GM18519 (cell line): ENCODE measurements at regions not wholly inside any gene's neighbourhood (a gene's known extent, or its start where the extent isn't known, plus 50 kb on each side); places are given as distances from the start of the nearest gene placed in this dataset.

Experiments
- ATAC-seq: cut with Tn5 transposase; IDR thresholded peaks from one replicate; pipeline ENCODE4 v1.9.1; 2021; ENCODE audit warnings: mild to moderate bottlenecking, moderate library complexity; ENCODE audit not compliant: unreplicated experiment, low FRiP score

- ATAC-seq: no peak
These were observed 97.1 kb upstream of the GNAO1 start for GRCh38 chr16:56094231-56094630.

GRCh38 chr16:56093055-56093454 lies 98.2 kb upstream of the GNAO1 start:
- no peak for ATAC-seq

GRCh38 chr16:56090076-56090475 lies 101.2 kb upstream of the GNAO1 start:
- no peak for ATAC-seq

GRCh38 chr16:56087626-56088025 lies 103.7 kb upstream of the GNAO1 start:
- ATAC-seq: no peak

- ATAC-seq: no peak
These were observed 109.9 kb upstream of the GNAO1 start for GRCh38 chr16:56081371-56081770.

- no peak for ATAC-seq
These were observed 115.4 kb upstream of the GNAO1 start for GRCh38 chr16:56075732-56076388.

- ATAC-seq: no peak
These were observed 117.8 kb upstream of the GNAO1 start for GRCh38 chr16:56073508-56073907.

GRCh38 chr16:56072096-56072495 lies 119.2 kb upstream of the GNAO1 start:
- no peak for ATAC-seq

GRCh38 chr16:56068816-56069215 lies 122.5 kb upstream of the GNAO1 start:
- ATAC-seq: no peak

- ATAC-seq: no peak
These were observed 123.0 kb upstream of the GNAO1 start for GRCh38 chr16:56068314-56068713.

- ATAC-seq: no peak
These were observed 123.9 kb upstream of the GNAO1 start for GRCh38 chr16:56067406-56067805.

GRCh38 chr16:56066617-56067016 lies 124.7 kb upstream of the GNAO1 start:
- ATAC-seq: no peak

GRCh38 chr16:56063111-56063510 lies 128.2 kb upstream of the GNAO1 start:
- ATAC-seq: no peak

- no peak for ATAC-seq
These were observed 134.1 kb upstream of the GNAO1 start for GRCh38 chr16:56057151-56057550.

- no peak for ATAC-seq
These were observed 140.4 kb upstream of the GNAO1 start for GRCh38 chr16:56050916-56051315.

- ATAC-seq: peak; percentile 92
These were observed 142.7 kb upstream of the GNAO1 start for GRCh38 chr16:56048425-56049105.

GRCh38 chr16:56047307-56048234 lies 143.7 kb upstream of the GNAO1 start:
- ATAC-seq: no peak

- ATAC-seq: no peak
These were observed 148.9 kb upstream of the GNAO1 start for GRCh38 chr16:56042416-56042815.

GRCh38 chr16:56041556-56042140 lies 149.6 kb upstream of the GNAO1 start:
- no peak for ATAC-seq

GRCh38 chr16:56038564-56039098 lies 152.7 kb upstream of the GNAO1 start:
- ATAC-seq: no peak

GRCh38 chr16:56032072-56032471 lies 156.9 kb upstream of the CES5A start:
- no peak for ATAC-seq
